ENCODE measurements at regions not wholly inside any gene's neighbourhood (a gene's known extent, or its start where the extent isn't known, plus 50 kb on each side); places are given as distances from the start of the nearest gene placed in this dataset.

DNA sequence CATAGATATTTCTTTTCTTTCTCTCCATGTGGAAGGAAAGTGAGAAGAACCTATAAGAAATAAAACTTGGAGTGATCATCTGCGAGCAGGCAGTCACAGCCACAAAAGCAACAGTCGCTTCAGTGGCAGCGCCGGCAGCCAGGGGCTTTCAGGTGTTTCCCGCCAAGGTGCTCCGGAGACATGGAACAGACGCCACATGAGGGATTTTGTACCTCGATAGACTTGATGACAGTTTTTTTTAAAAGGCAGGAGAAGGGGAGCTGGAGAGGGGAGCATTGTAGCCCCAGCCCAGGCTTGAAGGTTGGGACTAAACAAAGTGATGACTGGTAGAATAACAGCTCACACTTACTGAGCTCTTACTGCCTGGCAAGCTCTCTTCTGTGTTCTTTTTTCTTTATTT lies 471.4 kb upstream of the B3GAT1 start:
- ChIA-PET CTCF (interaction anchor here (0.5 kb wide), 1 partner anchor 15 kb away, joined by 3 read pairs; no protein-coding TSS in a partner anchor), POLR2A (no interaction called here)
- Mint-ChIP-seq H3K27ac (ENCODE audit: low read depth, unreplicated experiment) (no peak overlapping the region), H3K9me3 (ENCODE audit: unreplicated experiment) (peaks cover 37% of the 10 kb centered on the region), H3K36me3 (ENCODE audit: insufficient read depth, unreplicated experiment) (peaks cover 7% of the 10 kb centered on the region), H3K4me1 (ENCODE audit: insufficient read depth, unreplicated experiment) (no peaks in the 10 kb centered on the region), H3K4me3 (ENCODE audit: unreplicated experiment) (no peak overlapping the region), H3K27me3 (ENCODE audit: insufficient read depth, unreplicated experiment) (no peaks in the 10 kb centered on the region)
- no TSS peak for BruUV-seq (replicated peaks)
- TF ChIP-seq, protein P1, sequence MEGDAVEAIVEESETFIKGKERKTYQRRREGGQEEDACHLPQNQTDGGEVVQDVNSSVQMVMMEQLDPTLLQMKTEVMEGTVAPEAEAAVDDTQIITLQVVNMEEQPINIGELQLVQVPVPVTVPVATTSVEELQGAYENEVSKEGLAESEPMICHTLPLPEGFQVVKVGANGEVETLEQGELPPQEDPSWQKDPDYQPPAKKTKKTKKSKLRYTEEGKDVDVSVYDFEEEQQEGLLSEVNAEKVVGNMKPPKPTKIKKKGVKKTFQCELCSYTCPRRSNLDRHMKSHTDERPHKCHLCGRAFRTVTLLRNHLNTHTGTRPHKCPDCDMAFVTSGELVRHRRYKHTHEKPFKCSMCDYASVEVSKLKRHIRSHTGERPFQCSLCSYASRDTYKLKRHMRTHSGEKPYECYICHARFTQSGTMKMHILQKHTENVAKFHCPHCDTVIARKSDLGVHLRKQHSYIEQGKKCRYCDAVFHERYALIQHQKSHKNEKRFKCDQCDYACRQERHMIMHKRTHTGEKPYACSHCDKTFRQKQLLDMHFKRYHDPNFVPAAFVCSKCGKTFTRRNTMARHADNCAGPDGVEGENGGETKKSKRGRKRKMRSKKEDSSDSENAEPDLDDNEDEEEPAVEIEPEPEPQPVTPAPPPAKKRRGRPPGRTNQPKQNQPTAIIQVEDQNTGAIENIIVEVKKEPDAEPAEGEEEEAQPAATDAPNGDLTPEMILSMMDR (IDR thresholded peaks at IDR 0.05; ENCODE audit: unreplicated experiment), result no peak
- no peak for DNase-seq (ENCODE audit: unreplicated experiment)
- intact Hi-C loops (cut with micrococcal nuclease), result no loop called here

DNA sequence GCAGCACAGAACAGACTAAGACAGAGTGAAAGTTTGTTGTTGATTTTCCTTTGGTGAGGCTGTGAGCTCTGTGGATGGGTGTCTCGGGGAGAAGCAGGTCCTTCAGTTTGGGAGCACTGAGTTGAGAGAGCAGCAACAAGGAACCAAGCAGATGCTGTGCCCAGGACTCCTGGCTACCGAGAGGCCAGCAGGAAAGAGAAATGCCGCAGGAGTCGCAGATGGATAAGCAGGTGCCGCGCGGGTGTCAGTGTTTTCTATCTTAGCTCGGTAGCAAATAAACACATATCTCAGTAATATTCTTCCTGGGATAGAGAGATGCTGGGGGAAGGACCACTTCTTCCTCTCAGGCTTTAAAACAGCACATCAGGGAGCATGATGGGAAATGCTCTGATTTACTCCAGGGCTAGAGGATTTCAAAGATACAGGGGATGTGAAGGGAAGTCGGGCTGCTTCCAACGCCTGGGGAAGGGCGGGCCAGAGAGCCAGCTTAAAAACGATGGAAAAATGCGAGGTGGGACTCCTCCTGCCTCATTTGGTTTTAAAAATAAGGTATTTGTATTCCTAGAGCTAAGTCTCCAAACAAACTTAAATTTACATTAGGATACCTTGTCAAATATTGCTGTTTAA lies 470.7 kb upstream of the B3GAT1 start:
- Mint-ChIP-seq H3K9me3 (ENCODE audit: unreplicated experiment) (peaks cover 39% of the 10 kb centered on the region), H3K4me1 (ENCODE audit: insufficient read depth, unreplicated experiment) (no peaks in the 10 kb centered on the region), H3K4me3 (ENCODE audit: unreplicated experiment) (no peak overlapping the region), H3K27ac (ENCODE audit: low read depth, unreplicated experiment) (no peak overlapping the region), H3K36me3 (ENCODE audit: insufficient read depth, unreplicated experiment) (peaks cover 7% of the 10 kb centered on the region), H3K27me3 (ENCODE audit: insufficient read depth, unreplicated experiment) (no peaks in the 10 kb centered on the region)
- ChIA-PET CTCF (interaction anchor here (0.8 kb wide), 1 partner anchor 15 kb away, joined by 3 read pairs; no protein-coding TSS in a partner anchor), POLR2A (interaction anchor here (0.8 kb wide), 1 partner anchor 181 kb away, joined by 3 read pairs; no protein-coding TSS in a partner anchor)
- DNase-seq (ENCODE audit: unreplicated experiment), result no peak
- BruUV-seq (replicated peaks), result no TSS peak
- TF ChIP-seq, protein P1 (IDR thresholded peaks at IDR 0.05; ENCODE audit: unreplicated experiment), result no peak
- intact Hi-C loops (cut with micrococcal nuclease), result no loop called here

DNA sequence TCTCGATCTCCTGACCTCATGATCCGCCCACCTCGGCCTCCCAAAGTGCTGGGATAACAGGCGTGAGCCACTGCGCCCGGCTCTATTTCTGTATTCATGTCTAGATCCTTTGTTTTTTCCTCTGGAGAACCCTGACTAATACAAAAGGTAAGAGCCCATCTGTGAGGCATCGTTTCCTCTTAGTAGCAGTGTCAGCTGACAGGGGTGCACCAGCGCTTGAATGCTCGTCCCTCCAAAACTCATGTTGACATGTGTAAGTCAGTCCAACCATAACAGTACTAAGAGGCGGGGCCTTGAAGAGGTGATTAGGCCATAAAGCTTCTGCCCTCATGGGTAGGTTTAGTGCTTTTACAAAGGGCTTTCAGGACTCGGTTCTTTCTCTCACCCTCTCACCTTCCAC lies 470.1 kb upstream of the B3GAT1 start:
- POLR2A ChIA-PET, result interaction anchor here (0.8 kb wide), 1 partner anchor 181 kb away, joined by 3 read pairs; no protein-coding TSS in a partner anchor
- intact Hi-C loops (cut with micrococcal nuclease), result no loop called here
- CTCF ChIA-PET, result interaction anchor here (0.8 kb wide), 1 partner anchor 14 kb away, joined by 3 read pairs; no protein-coding TSS in a partner anchor
- H3K4me1 Mint-ChIP-seq (ENCODE audit: insufficient read depth, unreplicated experiment), result no peaks in the 10 kb centered on the region
- H3K27ac Mint-ChIP-seq (ENCODE audit: low read depth, unreplicated experiment), result no peak overlapping the region
- BruUV-seq (replicated peaks), result no TSS peak
- H3K9me3 Mint-ChIP-seq (ENCODE audit: unreplicated experiment), result peaks cover 33% of the 10 kb centered on the region
- no peak overlapping the region for H3K4me3 Mint-ChIP-seq (ENCODE audit: unreplicated experiment)
- DNase-seq (ENCODE audit: unreplicated experiment), result no peak
- TF ChIP-seq, protein P1 (IDR thresholded peaks at IDR 0.05; ENCODE audit: unreplicated experiment), result no peak
- H3K27me3 Mint-ChIP-seq (ENCODE audit: insufficient read depth, unreplicated experiment), result no peaks in the 10 kb centered on the region
- peaks cover 7% of the 10 kb centered on the region for H3K36me3 Mint-ChIP-seq (ENCODE audit: insufficient read depth, unreplicated experiment)

DNA sequence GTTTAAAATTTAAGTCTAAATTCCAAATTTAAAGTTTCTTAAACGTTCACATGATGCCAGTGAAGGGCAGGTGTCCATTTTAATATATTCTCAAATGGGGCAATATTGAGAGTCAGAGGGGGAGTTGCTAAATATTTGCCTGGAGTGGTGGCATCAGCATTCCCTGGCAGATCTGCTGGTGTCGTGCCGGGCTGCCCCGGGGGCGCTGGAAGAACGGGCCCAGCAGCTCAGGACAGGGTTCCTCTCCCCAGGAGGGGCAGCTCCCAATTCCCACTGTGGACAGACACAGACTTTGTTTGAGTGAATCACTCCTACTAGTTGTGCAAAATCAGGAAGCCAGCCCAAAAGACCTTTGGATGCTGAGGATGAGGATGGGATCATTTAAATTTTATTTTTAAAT lies 468.7 kb upstream of the B3GAT1 start:
- Mint-ChIP-seq H3K27ac (ENCODE audit: low read depth, unreplicated experiment) (no peak overlapping the region), H3K27me3 (ENCODE audit: insufficient read depth, unreplicated experiment) (no peaks in the 10 kb centered on the region), H3K4me3 (ENCODE audit: unreplicated experiment) (no peak overlapping the region), H3K9me3 (ENCODE audit: unreplicated experiment) (peaks cover 33% of the 10 kb centered on the region), H3K4me1 (ENCODE audit: insufficient read depth, unreplicated experiment) (no peaks in the 10 kb centered on the region), H3K36me3 (ENCODE audit: insufficient read depth, unreplicated experiment) (peaks cover 7% of the 10 kb centered on the region)
- CTCF ChIA-PET, result no interaction called here
- intact Hi-C loops (cut with micrococcal nuclease), result no loop called here
- DNase-seq (ENCODE audit: unreplicated experiment), result no peak
- BruUV-seq (replicated peaks), result no TSS peak
- POLR2A ChIA-PET, result no interaction called here
- TF ChIP-seq, protein P1 (IDR thresholded peaks at IDR 0.05; ENCODE audit: unreplicated experiment), result no peak

Measured in MCF 10A (cell line).